Hepatocyte (in vitro differentiated cells): ENCODE measurements at regions not wholly inside any gene's neighbourhood (a gene's known extent, or its start where the extent isn't known, plus 50 kb on each side); places are given as distances from the start of the nearest gene placed in this dataset.

Experiments
- DNase-seq: peaks from one replicate; pipeline ENCODE4 v3.0.0-alpha.2; 2016; ENCODE audit warnings: low spot score
- H2AFZ ChIP-seq: fragments of 200-600 bp; sonication (generic); 2 replicates; pipeline ENCODE4 v1.6.0; 2016; ENCODE audit warnings: antibody characterized with exemption, mild to moderate bottlenecking
- H3K27ac ChIP-seq: fragments of 200-600 bp; sonication (generic); 2 replicates; pipeline ENCODE4 v1.5.1; 2016; ENCODE audit warnings: mild to moderate bottlenecking
- H3K27me3 ChIP-seq: fragments of 200-600 bp; sonication (generic); 2 replicates; pipeline ENCODE4 v1.6.1; 2016
- H3K36me3 ChIP-seq: fragments of 200-600 bp; sonication (generic); replicated peaks from 2 replicates; pipeline ENCODE4 v1.5.1; 2016; ENCODE audit warnings: low read depth; ENCODE audit not compliant: insufficient read depth
- H3K4me1 ChIP-seq: fragments of 200-600 bp; sonication (generic); 2 replicates; pipeline ENCODE4 v1.5.1; 2016; ENCODE audit warnings: mild to moderate bottlenecking, moderate library complexity; ENCODE audit not compliant: insufficient read depth
- H3K4me2 ChIP-seq: fragments of 200-600 bp; sonication (generic); 2 replicates; pipeline ENCODE4 v1.6.0; 2016
- H3K4me3 ChIP-seq: fragments of 200-600 bp; sonication (generic); 2 replicates; pipeline ENCODE4 v1.5.1; 2016; ENCODE audit warnings: mild to moderate bottlenecking
- H3K79me2 ChIP-seq: fragments of 200-600 bp; sonication (generic); 2 replicates; pipeline ENCODE4 v1.6.0; 2017; ENCODE audit warnings: mild to moderate bottlenecking
- H3K9me2 ChIP-seq: fragments of 200-600 bp; sonication (generic); replicated peaks from 2 replicates; pipeline ENCODE4 v1.6.0; 2017; ENCODE audit warnings: mild to moderate bottlenecking; ENCODE audit not compliant: insufficient read depth
- H3K9me3 ChIP-seq: fragments of 200-600 bp; sonication (generic); 2 replicates; pipeline ENCODE4 v1.5.1; 2016; ENCODE audit warnings: low read depth, mild to moderate bottlenecking
- H4K20me1 ChIP-seq: fragments of 200-600 bp; sonication (generic); 2 replicates; pipeline ENCODE4 v1.6.0; 2016; ENCODE audit warnings: mild to moderate bottlenecking; ENCODE audit not compliant: insufficient read depth, poor library complexity, severe bottlenecking
- CTCF ChIP-seq: fragments of 200-600 bp; sonication (generic); IDR thresholded peaks from 2 replicates; pipeline ENCODE4 v1.5.1; 2016; ENCODE audit warnings: antibody characterized with exemption, mild to moderate bottlenecking; ENCODE audit not compliant: poor library complexity
- EZH2 ChIP-seq: fragments of 200-600 bp; sonication (generic); IDR thresholded peaks from 2 replicates; pipeline ENCODE4 v1.6.1; 2016; ENCODE audit warnings: antibody characterized with exemption, mild to moderate bottlenecking, borderline replicate concordance
- EZH2phosphoT487 ChIP-seq: fragments of 200-600 bp; sonication (generic); IDR thresholded peaks from one replicate; pipeline ENCODE4 v1.6.1; 2018; ENCODE audit warnings: antibody characterized with exemption, mild to moderate bottlenecking, low read depth, moderate library complexity; ENCODE audit not compliant: unreplicated experiment, severe bottlenecking
- WGBS: methylation state at CpG from one replicate; pipeline ENCODE4 v1.1.6; 2016; ENCODE audit warnings: low lambda C conversion rate; ENCODE audit errors: missing lambda C conversion rate; 5-methylcytosine and 5-hydroxymethylcytosine counted together

GRCh38 chr12:68451261-68452077 lies 119.3 kb upstream of the MDM1 start:
- H4K20me1 ChIP-seq: no peaks in the 10 kb centered on the region
- no peaks in the 10 kb centered on the region for H3K36me3 ChIP-seq
- 60% methylated on average over 6 of the region's 6 CpGs for WGBS
- H3K4me3 ChIP-seq: no peak overlapping the region
- no peaks in the 10 kb centered on the region for H3K9me2 ChIP-seq
- DNase-seq: peak; percentile 13
- H3K4me1 ChIP-seq: peaks cover 27% of the 10 kb centered on the region
- H3K4me2 ChIP-seq: no peak overlapping the region
- no peaks in the 10 kb centered on the region for H3K9me3 ChIP-seq
- H3K79me2 ChIP-seq: no peaks in the 10 kb centered on the region
- no peak for TF ChIP-seq CTCF
- no peak for TF ChIP-seq EZH2
- no peak for TF ChIP-seq EZH2phosphoT487
- no peaks in the 10 kb centered on the region for H3K27me3 ChIP-seq
- no peak overlapping the region for H2AFZ ChIP-seq
- H3K27ac ChIP-seq: no peak overlapping the region

- no peaks in the 10 kb centered on the region for H3K9me2 ChIP-seq
- no peaks in the 10 kb centered on the region for H4K20me1 ChIP-seq
- H3K9me3 ChIP-seq: no peaks in the 10 kb centered on the region
- TF ChIP-seq CTCF (no peak), EZH2phosphoT487 (no peak), EZH2 (no peak)
- peaks cover 20% of the 10 kb centered on the region for H3K4me1 ChIP-seq
- H2AFZ ChIP-seq: no peak overlapping the region
- WGBS: 57% methylated on average over 3 of the region's 3 CpGs
- H3K4me3 ChIP-seq: no peak overlapping the region
- no peaks in the 10 kb centered on the region for H3K79me2 ChIP-seq
- H3K27ac ChIP-seq: no peak overlapping the region
- no peaks in the 10 kb centered on the region for H3K36me3 ChIP-seq
- DNase-seq: no peak
- no peaks in the 10 kb centered on the region for H3K27me3 ChIP-seq
- no peak overlapping the region for H3K4me2 ChIP-seq
These were observed 120.0 kb upstream of the MDM1 start for GRCh38 chr12:68452078-68452715.

- Histone ChIP-seq H3K27me3 (no peaks in the 10 kb centered on the region), H3K4me3 (no peak overlapping the region), H2AFZ (no peak overlapping the region), H3K4me1 (peaks cover 14% of the 10 kb centered on the region), H3K9me2 (no peaks in the 10 kb centered on the region), H3K9me3 (no peaks in the 10 kb centered on the region), H3K36me3 (no peaks in the 10 kb centered on the region), H4K20me1 (no peaks in the 10 kb centered on the region), H3K4me2 (no peak overlapping the region), H3K27ac (no peak overlapping the region), H3K79me2 (no peaks in the 10 kb centered on the region)
- TF ChIP-seq EZH2phosphoT487: no peak
- no peak for TF ChIP-seq EZH2
- no peak for TF ChIP-seq CTCF
- no peak for DNase-seq
- 68% methylated on average over 3 of the region's 3 CpGs for WGBS
These were observed 121.1 kb upstream of the MDM1 start for GRCh38 chr12:68453278-68453677.
